Vagina (tissue), 2 donors: ENCODE measurements at regions not wholly inside any gene's neighbourhood (a gene's known extent, or its start where the extent isn't known, plus 50 kb on each side); places are given as distances from the start of the nearest gene placed in this dataset.

ENCODE experiments used
- POLR2A ChIP-seq, 2 donors: fragments of 450-650 bp; IDR thresholded peaks; one replicate each; pipeline ENCODE4 v1.6.1; 2017; ENCODE audit warnings: antibody characterized with exemption in 2 of 2, mild to moderate bottlenecking in 2 of 2, moderate library complexity in 2 of 2
- POLR2AphosphoS5 ChIP-seq, 2 donors: sonication (generic); formaldehyde crosslinking; IDR thresholded peaks; one replicate each; pipeline ENCODE4 v1.9.0; 2017; ENCODE audit warnings: antibody characterized with exemption in 2 of 2, mild to moderate bottlenecking in 2 of 2, low read depth in 1 of 2; ENCODE audit not compliant: insufficient read depth in 1 of 2
- TF ChIP-seq, protein P1 (sequence below), 3 experiments: fragments of 450-650 bp in 2 of 3; fragments of 200-600 bp in 1 of 3; sonication (generic) in 1 of 3; IDR thresholded peaks; one replicate each; pipeline ENCODE4 v1.5.1; 2017 to 2019; ENCODE audit warnings: antibody characterized with exemption in 3 of 3, mild to moderate bottlenecking in 2 of 3, moderate library complexity in 2 of 3

DNA sequence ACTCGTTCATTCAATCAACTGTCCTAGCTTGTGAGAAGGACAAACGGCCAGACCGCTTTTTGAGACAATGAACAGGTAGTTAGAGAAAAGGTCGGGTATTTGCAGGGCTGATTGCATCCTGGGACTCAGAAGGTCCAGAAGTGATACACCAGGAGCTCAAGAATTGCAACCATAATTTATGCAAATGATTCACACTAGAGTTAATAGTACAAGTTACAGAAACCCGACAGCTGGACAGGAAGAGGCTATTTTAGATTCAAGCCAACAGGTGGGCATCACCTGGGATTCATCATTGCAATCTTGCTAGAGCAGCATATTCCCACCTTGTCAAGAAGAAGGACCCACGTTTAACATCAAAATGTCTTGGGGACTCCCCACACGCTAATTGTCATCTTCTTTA, 83.5 kb downstream of the TNFAIP3 start:
- TF ChIP-seq, protein P1, sequence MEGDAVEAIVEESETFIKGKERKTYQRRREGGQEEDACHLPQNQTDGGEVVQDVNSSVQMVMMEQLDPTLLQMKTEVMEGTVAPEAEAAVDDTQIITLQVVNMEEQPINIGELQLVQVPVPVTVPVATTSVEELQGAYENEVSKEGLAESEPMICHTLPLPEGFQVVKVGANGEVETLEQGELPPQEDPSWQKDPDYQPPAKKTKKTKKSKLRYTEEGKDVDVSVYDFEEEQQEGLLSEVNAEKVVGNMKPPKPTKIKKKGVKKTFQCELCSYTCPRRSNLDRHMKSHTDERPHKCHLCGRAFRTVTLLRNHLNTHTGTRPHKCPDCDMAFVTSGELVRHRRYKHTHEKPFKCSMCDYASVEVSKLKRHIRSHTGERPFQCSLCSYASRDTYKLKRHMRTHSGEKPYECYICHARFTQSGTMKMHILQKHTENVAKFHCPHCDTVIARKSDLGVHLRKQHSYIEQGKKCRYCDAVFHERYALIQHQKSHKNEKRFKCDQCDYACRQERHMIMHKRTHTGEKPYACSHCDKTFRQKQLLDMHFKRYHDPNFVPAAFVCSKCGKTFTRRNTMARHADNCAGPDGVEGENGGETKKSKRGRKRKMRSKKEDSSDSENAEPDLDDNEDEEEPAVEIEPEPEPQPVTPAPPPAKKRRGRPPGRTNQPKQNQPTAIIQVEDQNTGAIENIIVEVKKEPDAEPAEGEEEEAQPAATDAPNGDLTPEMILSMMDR (IDR thresholded peaks at IDR 0.05): no peak
- TF ChIP-seq POLR2A (IDR thresholded peaks at IDR 0.05) (no peak), POLR2AphosphoS5 (IDR thresholded peaks at IDR 0.05; ENCODE audit: insufficient read depth in 1 of 2, low read depth in 1 of 2) (no peak)
